HG02759 (cell line): ENCODE measurements at regions not wholly inside any gene's neighbourhood (a gene's known extent, or its start where the extent isn't known, plus 50 kb on each side); places are given as distances from the start of the nearest gene placed in this dataset.

Experiments
- ATAC-seq: cut with Tn5 transposase; IDR thresholded peaks from one replicate; pipeline ENCODE4 v1.9.1; 2021; ENCODE audit warnings: mild to moderate bottlenecking, moderate library complexity; ENCODE audit not compliant: unreplicated experiment

- ATAC-seq = no peak
Observed at GRCh38 chr4:37160653-37161052, 83.9 kb upstream of the NWD2 start.

GRCh38 chr4:37165844-37166243, 78.7 kb upstream of the NWD2 start:
- no peak for ATAC-seq

- no peak for ATAC-seq
Observed at GRCh38 chr4:37169956-37170355, 74.6 kb upstream of the NWD2 start.

- ATAC-seq = no peak
Observed at GRCh38 chr4:37188100-37188499, 56.4 kb upstream of the NWD2 start.
